ENCODE measurements at regions not wholly inside any gene's neighbourhood (a gene's known extent, or its start where the extent isn't known, plus 50 kb on each side); places are given as distances from the start of the nearest gene placed in this dataset.

DNA sequence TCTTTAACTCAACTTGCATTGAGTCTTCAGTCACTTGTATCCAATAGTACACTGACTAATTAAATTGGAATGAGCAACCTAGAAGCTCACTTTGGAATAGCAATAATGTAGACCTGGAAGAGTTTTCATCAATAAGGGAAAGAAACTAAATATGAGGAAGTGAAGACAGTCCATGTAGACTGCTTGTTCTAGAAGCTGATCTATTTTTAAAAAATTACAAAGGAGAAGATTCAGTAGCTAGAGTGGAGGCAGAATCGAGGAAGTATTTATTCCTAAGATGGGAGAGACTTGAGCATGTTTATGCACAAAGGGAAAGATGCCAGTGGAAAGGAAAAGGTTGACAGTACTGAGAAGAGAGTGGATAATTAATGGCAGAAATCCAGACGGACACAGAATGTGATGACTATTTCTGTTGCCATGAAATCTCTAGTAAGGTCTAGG, 156.3 kb upstream of the PDE3A start:
- TF ChIP-seq FOXM1 (IDR thresholded peaks at IDR 0.05; ENCODE audit: borderline replicate concordance) (no peak), NFRKB (IDR thresholded peaks at IDR 0.05) (no peak), SUZ12 (IDR thresholded peaks at IDR 0.05) (no peak), TARDBP (IDR thresholded peaks at IDR 0.05) (no peak), L3MBTL2 (conservative IDR thresholded peaks at IDR 0.05) (no peak), HDGF (IDR thresholded peaks at IDR 0.05; ENCODE audit: borderline replicate concordance) (no peak)
- ChIA-PET CTCF (interaction anchor here (0.7 kb wide), 1 partner anchor 366 kb away, joined by 3 read pairs; no protein-coding TSS in a partner anchor), POLR2A (no interaction called here)
- no peak for DNase-seq (ENCODE audit: extremely low spot score)

DNA sequence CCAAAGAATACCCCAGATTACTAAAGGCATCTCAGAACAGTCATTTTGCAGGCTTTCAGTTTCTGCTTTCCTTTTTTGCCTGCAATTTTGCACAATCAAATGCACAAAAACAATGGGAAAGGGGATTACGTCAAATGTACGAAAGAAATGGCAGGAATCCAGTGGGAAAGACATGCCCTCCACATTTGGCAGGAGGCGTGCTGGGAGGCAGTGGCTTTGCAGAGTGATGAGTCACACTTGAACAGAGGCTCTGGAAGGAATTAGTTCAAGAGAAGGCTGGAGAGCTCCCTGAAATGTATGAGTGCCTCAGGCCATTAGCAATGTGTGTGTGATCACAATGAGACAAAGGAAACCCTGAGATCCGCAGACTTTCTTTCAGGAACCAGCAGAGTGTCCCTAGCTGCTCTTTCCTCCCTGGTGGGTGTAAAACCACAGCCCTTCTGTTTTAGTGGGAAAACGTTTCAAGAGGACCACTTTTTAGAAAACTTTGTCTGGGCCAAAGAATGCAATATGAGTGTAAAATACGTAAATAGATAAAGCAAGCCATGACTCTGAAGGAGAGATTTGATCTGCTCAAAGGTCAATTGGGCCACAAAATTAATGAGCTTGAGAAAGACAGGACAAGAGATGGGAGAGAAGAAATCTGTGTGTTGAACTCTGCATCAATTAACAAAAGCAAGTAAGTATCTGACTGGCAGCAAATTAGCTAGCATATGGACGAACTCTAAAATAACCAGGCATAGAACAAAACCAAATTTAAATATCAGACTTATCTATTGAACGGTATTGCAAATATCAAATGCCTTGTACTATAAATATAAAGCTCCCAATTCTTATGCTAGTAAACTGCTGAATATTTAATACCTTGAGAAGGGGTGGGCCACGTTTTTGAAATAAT, 155.4 kb upstream of the PDE3A start:
- TF ChIP-seq FOXK2 (IDR thresholded peaks at IDR 0.05) (no peak), L3MBTL2 (conservative IDR thresholded peaks at IDR 0.05) (peak; percentile 74)
- ChIA-PET CTCF (interaction anchor here (0.6 to 0.9 kb wide), 3 partner anchors 142 to 297 kb away, joined by 3 to 4 read pairs (median 3); no protein-coding TSS in a partner anchor), POLR2A (interaction anchor here (0.6 kb wide), 1 partner anchor 239 kb away, joined by 3 read pairs; no protein-coding TSS in a partner anchor)
- peak; percentile 58 for DNase-seq (ENCODE audit: extremely low spot score)

- CTCF ChIA-PET: interaction anchor here (0.6 to 0.9 kb wide), 4 partner anchors 143 to 521 kb away, joined by 3 to 7 read pairs (median 4); no protein-coding TSS in a partner anchor
- TF ChIP-seq CTBP1 (IDR thresholded peaks at IDR 0.05; ENCODE audit: borderline replicate concordance) (no peak), FOXA1 (IDR thresholded peaks at IDR 0.05) (no peak), FOXM1 (IDR thresholded peaks at IDR 0.05; ENCODE audit: borderline replicate concordance) (no peak), FOXK2 (IDR thresholded peaks at IDR 0.05) (no peak), TARDBP (IDR thresholded peaks at IDR 0.05) (no peak), L3MBTL2 (conservative IDR thresholded peaks at IDR 0.05) (no peak), NFRKB (IDR thresholded peaks at IDR 0.05) (no peak), ELF4 (IDR thresholded peaks at IDR 0.05) (no peak), SUZ12 (IDR thresholded peaks at IDR 0.05) (no peak), HDGF (IDR thresholded peaks at IDR 0.05; ENCODE audit: borderline replicate concordance) (no peak), BHLHE40 (IDR thresholded peaks at IDR 0.05; ENCODE audit: borderline replicate concordance) (no peak), LEF1 (IDR thresholded peaks at IDR 0.05; ENCODE audit: borderline replicate concordance) (no peak), PKNOX1 (IDR thresholded peaks at IDR 0.05) (no peak), ARNT (IDR thresholded peaks at IDR 0.05) (no peak), ZNF384 (IDR thresholded peaks at IDR 0.05) (no peak), SP1 (IDR thresholded peaks at IDR 0.05) (no peak)
- DNase-seq (ENCODE audit: extremely low spot score): no peak
- POLR2A ChIA-PET: no interaction called here
Measured at GRCh38 chr12:20213723-20214625, 154.4 kb upstream of the PDE3A start.

DNA sequence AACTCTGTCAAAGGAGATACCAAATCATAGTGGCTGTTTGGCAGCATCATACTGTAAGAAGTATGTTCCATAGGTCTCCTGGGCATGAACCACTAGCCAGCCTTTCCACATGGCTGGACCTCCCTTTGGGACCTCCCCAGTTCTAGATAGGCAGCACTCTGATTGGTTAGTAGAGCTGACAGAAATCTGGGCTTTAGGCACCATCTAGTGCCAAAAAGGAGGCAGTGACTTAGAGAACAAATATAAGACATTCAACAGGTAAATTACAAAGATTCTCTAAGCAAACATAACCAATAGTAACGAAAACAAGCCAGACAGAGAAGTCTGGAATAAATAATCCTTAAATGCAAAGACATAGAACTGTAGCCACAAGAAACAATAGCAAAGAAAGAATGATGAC, 148.0 kb upstream of the PDE3A start:
- no peak for TF ChIP-seq SP1 (IDR thresholded peaks at IDR 0.05)
- TF ChIP-seq ZNF384 (IDR thresholded peaks at IDR 0.05): no peak
- no peak for TF ChIP-seq PKNOX1 (IDR thresholded peaks at IDR 0.05)
- TF ChIP-seq BHLHE40 (IDR thresholded peaks at IDR 0.05; ENCODE audit: borderline replicate concordance): no peak
- no peak for TF ChIP-seq NFRKB (IDR thresholded peaks at IDR 0.05)
- no peak for TF ChIP-seq ARNT (IDR thresholded peaks at IDR 0.05)
- no peak for TF ChIP-seq L3MBTL2 (conservative IDR thresholded peaks at IDR 0.05)
- TF ChIP-seq FOXK2 (IDR thresholded peaks at IDR 0.05): no peak
- TF ChIP-seq ELF4 (IDR thresholded peaks at IDR 0.05): no peak
- no peak for TF ChIP-seq SUZ12 (IDR thresholded peaks at IDR 0.05)
- no peak for TF ChIP-seq TARDBP (IDR thresholded peaks at IDR 0.05)
- TF ChIP-seq LEF1 (IDR thresholded peaks at IDR 0.05; ENCODE audit: borderline replicate concordance): no peak
- no peak for TF ChIP-seq FOXM1 (IDR thresholded peaks at IDR 0.05; ENCODE audit: borderline replicate concordance)
- TF ChIP-seq FOXA1 (IDR thresholded peaks at IDR 0.05): no peak
- TF ChIP-seq CTBP1 (IDR thresholded peaks at IDR 0.05; ENCODE audit: borderline replicate concordance): no peak
- POLR2A ChIA-PET: no interaction called here
- CTCF ChIA-PET: interaction anchor here (1.0 to 1.1 kb wide), 2 partner anchors 305 to 462 kb away, joined by 5 to 8 read pairs; no protein-coding TSS in a partner anchor
- DNase-seq (ENCODE audit: extremely low spot score): peak; percentile 21

DNA sequence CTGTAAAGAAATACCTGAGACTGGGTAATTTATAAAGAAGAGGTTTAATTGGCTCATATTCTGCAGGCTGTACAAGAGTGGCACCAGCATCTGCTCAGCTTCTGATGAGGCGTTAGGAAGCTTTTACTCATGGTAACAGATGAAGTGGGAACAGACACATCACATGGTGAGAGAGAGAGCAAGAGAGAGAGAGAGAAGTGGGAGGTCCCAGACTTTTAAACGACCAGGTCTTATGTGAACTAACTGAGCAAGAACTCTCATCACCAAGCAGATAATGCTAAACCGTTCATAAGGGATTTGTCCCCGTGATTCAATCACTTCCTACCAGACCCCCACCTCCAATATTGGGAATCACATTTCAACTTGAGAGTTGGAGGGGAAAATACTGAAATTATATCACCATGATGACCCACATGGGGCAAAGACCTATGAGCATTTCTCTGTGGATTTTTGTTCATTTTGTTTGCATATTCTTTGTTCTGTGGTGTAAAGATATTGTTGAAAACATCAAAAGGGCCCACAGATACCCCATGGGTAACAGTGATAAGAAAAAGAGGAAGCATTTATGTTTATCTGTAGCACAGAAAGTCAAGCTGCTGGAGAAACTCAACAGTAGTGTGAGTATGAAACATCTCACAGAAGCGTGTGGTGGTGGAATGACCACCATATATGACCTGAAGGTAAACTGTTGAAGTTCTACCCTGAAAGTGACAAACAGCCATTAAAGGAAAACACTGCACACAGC, 135.2 kb upstream of the PDE3A start:
- no peak for TF ChIP-seq FOXM1 (IDR thresholded peaks at IDR 0.05; ENCODE audit: borderline replicate concordance)
- TF ChIP-seq ARNT (IDR thresholded peaks at IDR 0.05): no peak
- TF ChIP-seq FOXA1 (IDR thresholded peaks at IDR 0.05): no peak
- TF ChIP-seq SP1 (IDR thresholded peaks at IDR 0.05): no peak
- TF ChIP-seq L3MBTL2 (conservative IDR thresholded peaks at IDR 0.05): no peak
- TF ChIP-seq FOXK2 (IDR thresholded peaks at IDR 0.05): no peak
- TF ChIP-seq CTBP1 (IDR thresholded peaks at IDR 0.05; ENCODE audit: borderline replicate concordance): no peak
- TF ChIP-seq SUZ12 (IDR thresholded peaks at IDR 0.05): no peak
- TF ChIP-seq LEF1 (IDR thresholded peaks at IDR 0.05; ENCODE audit: borderline replicate concordance): no peak
- no peak for TF ChIP-seq BHLHE40 (IDR thresholded peaks at IDR 0.05; ENCODE audit: borderline replicate concordance)
- TF ChIP-seq PKNOX1 (IDR thresholded peaks at IDR 0.05): no peak
- TF ChIP-seq ELF4 (IDR thresholded peaks at IDR 0.05): no peak
- POLR2A ChIA-PET: no interaction called here
- DNase-seq (ENCODE audit: extremely low spot score): no peak
- CTCF ChIA-PET: no interaction called here

Data from HEK293T (cell line).